GM12878 (cell line): ENCODE measurements at regions not wholly inside any gene's neighbourhood (a gene's known extent, or its start where the extent isn't known, plus 50 kb on each side); places are given as distances from the start of the nearest gene placed in this dataset.

ENCODE experiments used
- CEBPB ChIP-seq, 2 experiments: fragments of 150-350 bp in 1 of 2; IDR thresholded peaks; 2 replicates each; pipeline ENCODE4 v1.6.1; 2012 to 2014; ENCODE audit warnings: low read depth in 2 of 2, low read length in 2 of 2, borderline replicate concordance in 1 of 2, inconsistent platforms in 1 of 2
- EZH2 ChIP-seq: IDR thresholded peaks from 2 replicates; pipeline ENCODE4 v1.6.1; 2012; ENCODE audit warnings: low read depth, mild to moderate bottlenecking, control low read depth, inconsistent platforms, low read length, borderline replicate concordance; ENCODE audit not compliant: control insufficient read depth
- NFYB ChIP-seq: IDR thresholded peaks from 2 replicates; pipeline ENCODE4 v1.6.1; 2011; ENCODE audit warnings: low read depth, mild to moderate bottlenecking, low read length, improper control_type of control experiment, moderate library complexity; ENCODE audit not compliant: insufficient read depth
- NR2C2 ChIP-seq: IDR thresholded peaks from 2 replicates; pipeline ENCODE4 v1.6.1; 2011; ENCODE audit warnings: borderline replicate concordance, low read depth; ENCODE audit not compliant: control insufficient read depth, insufficient read length
- RELA ChIP-seq: fragments of 450-650 bp; IDR thresholded peaks from 2 replicates; pipeline ENCODE4 v1.8.0; 2014; ENCODE audit warnings: borderline replicate concordance; ENCODE audit not compliant: partially characterized antibody
- SIX5 ChIP-seq: IDR thresholded peaks from 2 replicates; pipeline ENCODE4 v1.6.1; 2011; ENCODE audit warnings: mild to moderate bottlenecking, low read depth, low read length, moderate library complexity; ENCODE audit not compliant: severe bottlenecking
- ZNF592 ChIP-seq: fragments of 450-650 bp; IDR thresholded peaks from 2 replicates; pipeline ENCODE4 v1.6.1; 2017; ENCODE audit warnings: mild to moderate bottlenecking, moderate library complexity
- TF ChIP-seq, protein P1 (sequence below), 3 experiments: IDR thresholded peaks in 2 of 3; conservative IDR thresholded peaks in 1 of 3; 2 replicates each; pipeline ENCODE4 v1.5.1; 2011; ENCODE audit warnings: low read depth in 3 of 3, low read length in 3 of 3, mild to moderate bottlenecking in 3 of 3, control low read depth in 2 of 3, moderate library complexity in 2 of 3, inconsistent platforms in 1 of 3, mixed read lengths in 1 of 3; ENCODE audit not compliant: control insufficient read depth in 2 of 3, insufficient read depth in 1 of 3; ENCODE audit errors: extremely low read depth in 1 of 3

- TF ChIP-seq ZNF592 (no peak), NFYB (no peak), SIX5 (no peak), EZH2 (no peak), RELA (no peak), CEBPB (IDR thresholded peaks at IDR 0.05; ENCODE audit: borderline replicate concordance in 1 of 2, low read depth in 2 of 2, low read length in 2 of 2) (no peak), NR2C2 (no peak)
- TF ChIP-seq, protein P1, sequence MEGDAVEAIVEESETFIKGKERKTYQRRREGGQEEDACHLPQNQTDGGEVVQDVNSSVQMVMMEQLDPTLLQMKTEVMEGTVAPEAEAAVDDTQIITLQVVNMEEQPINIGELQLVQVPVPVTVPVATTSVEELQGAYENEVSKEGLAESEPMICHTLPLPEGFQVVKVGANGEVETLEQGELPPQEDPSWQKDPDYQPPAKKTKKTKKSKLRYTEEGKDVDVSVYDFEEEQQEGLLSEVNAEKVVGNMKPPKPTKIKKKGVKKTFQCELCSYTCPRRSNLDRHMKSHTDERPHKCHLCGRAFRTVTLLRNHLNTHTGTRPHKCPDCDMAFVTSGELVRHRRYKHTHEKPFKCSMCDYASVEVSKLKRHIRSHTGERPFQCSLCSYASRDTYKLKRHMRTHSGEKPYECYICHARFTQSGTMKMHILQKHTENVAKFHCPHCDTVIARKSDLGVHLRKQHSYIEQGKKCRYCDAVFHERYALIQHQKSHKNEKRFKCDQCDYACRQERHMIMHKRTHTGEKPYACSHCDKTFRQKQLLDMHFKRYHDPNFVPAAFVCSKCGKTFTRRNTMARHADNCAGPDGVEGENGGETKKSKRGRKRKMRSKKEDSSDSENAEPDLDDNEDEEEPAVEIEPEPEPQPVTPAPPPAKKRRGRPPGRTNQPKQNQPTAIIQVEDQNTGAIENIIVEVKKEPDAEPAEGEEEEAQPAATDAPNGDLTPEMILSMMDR (IDR thresholded peaks at IDR 0.05 in 2 of 3, conservative IDR thresholded peaks at IDR 0.05 in 1 of 3; ENCODE audit: control insufficient read depth in 2 of 3, extremely low read depth in 1 of 3, insufficient read depth in 1 of 3, low read depth in 3 of 3, low read length in 3 of 3) = no peak
Measured at GRCh38 chr6:140182821-140183220, 808.4 kb upstream of the CITED2 start.
